Glomerular visceral epithelial cell (primary cell): ENCODE measurements at regions not wholly inside any gene's neighbourhood (a gene's known extent, or its start where the extent isn't known, plus 50 kb on each side); places are given as distances from the start of the nearest gene placed in this dataset.
"Not testable (repeated sequence)": the region's sequence is repeated elsewhere in the genome, so short reads cannot be mapped to it uniquely, and the experiment has no call there.

Experiments used
- DNase-seq: peaks from one replicate; pipeline ENCODE4 v3.0.0-alpha.2; 2016; ENCODE audit errors: extremely low spot score

- no peak for DNase-seq
Measured at GRCh38 chr3:44130249-44130648, 111.4 kb upstream of the TOPAZ1 start.

DNA sequence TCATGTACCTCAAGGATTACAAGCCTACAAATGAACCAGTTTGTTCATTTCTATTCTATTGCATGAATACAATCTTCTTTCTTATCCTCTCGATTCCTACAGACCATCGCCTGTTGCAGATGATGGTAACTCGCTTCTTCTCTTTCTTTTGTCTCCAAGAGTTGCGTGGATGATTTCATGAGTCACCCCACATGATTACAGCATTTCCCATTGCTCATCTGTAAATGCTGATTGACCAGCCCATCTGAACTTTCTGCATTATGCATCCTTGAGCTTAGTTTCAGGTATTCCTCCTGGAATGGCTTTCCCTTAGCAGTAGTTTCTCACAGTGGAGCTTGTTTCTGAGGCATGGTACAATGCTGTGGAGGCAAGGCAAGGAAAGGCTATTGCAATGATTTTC is 109.6 kb upstream of the TOPAZ1 start:
- DNase-seq, result no peak

DNA sequence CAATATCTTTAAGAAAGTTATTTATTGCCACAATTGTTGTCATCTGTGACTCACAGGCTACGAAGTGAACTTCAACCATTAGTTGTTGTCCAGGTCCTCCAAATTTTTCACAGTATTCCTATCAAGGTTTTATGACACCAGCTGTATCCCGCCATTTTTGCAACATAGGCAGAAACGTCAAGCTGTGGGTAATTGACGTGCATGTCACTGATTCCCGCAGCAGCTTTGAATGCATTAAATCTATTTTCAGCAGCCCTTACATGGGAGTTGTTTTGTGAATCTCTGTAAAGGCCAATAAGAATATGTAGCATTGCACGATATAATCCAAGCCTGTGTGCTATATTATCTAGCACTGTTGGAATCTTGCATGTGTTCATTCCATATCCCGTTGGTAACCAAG is 109.1 kb upstream of the TOPAZ1 start:
- no peak for DNase-seq

DNA sequence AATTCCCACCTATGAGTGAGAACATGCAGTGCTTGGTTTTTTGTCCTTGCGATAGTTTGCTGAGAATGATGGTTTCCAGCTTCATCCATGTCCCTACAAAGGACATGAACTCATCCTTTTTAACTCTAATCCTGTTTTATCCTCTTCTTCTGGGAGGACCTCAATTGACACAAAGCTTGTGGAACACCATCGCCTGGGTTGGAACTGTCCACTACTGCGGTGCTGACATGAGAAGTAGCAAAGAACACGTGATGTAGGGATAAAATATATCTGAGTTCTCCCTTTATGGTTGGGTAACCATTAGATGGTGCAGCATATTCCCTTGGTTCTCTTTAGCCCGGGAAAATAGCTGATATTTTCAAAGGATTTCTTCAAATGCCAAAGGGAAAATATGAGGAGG is 105.3 kb upstream of the TOPAZ1 start:
- no peak for DNase-seq

DNA sequence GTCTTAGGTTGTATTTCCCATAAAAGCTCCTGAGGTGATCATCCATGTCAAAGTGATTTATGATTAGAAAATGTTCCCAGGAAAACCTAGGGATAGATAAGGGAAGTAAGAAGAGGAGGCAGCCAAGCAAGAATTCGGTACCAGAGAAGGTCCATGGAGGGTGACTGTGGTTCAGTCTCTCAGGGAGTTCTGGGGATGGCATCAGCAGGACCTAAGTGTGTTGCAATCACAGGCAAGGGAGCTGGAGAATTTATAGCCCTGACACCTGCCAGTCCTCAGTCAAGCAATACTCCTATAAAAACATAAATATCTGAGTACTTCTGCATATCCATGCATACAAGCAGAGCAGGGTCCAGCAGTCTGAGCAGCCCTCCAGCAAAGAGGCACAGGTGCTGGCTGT is 95.6 kb upstream of the TOPAZ1 start:
- no peak for DNase-seq

- DNase-seq, result no peak
Measured at GRCh38 chr3:44159696-44160300, 81.9 kb upstream of the TOPAZ1 start.

- DNase-seq, result no peak
Measured at GRCh38 chr3:44160818-44161217, 80.9 kb upstream of the TOPAZ1 start.

GRCh38 chr3:44171891-44172290 is 69.8 kb upstream of the TOPAZ1 start:
- DNase-seq, result no peak

DNA sequence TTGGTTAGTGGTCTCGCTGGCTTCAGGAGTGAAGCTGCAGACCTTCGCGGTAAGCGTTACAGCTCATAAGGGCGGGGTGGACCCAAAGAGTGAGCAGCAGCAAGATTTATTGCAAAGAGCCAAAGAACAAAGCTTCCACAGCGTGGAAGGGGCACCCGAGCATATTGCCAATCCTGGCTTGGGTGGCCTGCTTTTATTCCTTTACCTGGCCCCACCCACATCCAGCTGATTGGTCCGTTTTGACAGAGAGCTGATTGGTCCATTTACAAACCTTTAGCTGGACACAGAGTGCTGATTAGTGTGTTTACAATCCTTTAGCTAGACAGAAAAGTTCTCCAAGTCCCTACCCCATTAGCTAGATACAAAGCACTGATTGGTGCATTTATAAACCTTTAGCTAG is 69.0 kb upstream of the TOPAZ1 start:
- not testable (repeated sequence) for DNase-seq

DNA sequence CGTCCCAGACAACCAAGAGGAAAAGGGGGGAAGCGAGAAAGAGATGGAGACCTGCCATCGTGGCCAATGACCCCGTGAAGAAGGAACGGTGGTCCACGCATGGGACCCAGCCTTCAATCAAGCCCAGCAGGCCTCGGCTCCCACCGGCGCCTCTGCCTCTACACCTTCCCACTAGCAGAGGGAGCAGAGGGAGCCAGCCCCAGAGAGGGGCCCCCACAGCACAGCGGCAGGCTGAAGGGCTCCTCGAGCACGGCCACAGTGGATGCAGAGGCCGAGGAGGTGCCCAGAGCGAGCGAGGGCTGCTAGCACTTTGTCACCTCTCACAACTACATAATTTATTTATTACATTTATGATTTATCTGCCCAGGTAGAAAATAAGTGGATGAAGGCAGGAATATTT is 68.4 kb upstream of the TOPAZ1 start:
- no peak for DNase-seq

DNA sequence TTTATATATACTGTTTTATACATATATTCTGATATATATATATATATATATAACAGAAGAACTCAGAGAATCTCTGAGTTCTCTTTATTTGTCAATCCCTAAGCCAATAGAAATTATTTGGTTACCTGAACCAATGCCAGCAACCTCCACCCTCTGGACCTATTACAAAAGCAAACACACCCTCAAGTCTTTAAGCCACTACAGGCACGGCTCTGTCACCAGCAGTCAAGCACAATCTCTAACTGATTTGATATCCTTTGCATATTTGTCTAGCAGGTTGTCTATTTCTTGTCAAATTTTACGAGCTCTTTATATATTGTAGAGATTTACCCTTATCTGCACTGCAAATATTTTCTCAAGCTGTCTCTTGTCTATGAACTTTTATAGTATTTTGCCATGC is 66.6 kb upstream of the TOPAZ1 start:
- no peak for DNase-seq

- DNase-seq, result no peak
Measured at GRCh38 chr3:44179246-44179645, 62.4 kb upstream of the TOPAZ1 start.

DNA sequence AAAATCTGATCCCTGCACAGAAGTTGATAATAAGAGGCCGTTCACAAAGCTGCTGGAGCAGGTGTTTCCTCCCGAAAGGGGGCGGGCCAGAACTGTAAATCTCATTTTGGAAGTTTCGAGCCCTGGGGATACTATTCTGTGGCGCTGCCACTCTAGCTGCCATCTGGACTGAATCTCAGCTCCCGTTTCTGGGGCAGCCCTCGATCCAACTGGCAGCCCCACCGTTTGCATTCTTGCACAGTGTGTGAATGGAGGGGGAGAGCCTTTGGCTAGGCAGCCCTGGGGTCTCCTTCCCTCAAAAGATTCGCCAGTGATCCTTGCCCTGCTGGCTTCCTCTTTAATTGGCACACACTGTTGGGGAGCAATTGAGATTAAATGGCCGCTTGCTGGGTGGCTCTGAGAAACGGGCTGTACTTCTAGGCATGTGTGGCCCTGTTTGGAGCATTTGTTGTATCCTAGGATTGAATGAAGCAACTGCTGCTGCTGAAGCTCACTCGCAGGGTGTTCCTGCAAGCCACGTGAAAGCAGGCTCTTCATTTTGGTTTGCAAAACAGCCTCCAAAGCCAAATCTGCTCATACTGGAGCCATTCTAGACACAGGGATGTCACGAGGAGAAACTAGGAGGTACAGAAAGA is 57.2 kb upstream of the TOPAZ1 start:
- no peak for DNase-seq

DNA sequence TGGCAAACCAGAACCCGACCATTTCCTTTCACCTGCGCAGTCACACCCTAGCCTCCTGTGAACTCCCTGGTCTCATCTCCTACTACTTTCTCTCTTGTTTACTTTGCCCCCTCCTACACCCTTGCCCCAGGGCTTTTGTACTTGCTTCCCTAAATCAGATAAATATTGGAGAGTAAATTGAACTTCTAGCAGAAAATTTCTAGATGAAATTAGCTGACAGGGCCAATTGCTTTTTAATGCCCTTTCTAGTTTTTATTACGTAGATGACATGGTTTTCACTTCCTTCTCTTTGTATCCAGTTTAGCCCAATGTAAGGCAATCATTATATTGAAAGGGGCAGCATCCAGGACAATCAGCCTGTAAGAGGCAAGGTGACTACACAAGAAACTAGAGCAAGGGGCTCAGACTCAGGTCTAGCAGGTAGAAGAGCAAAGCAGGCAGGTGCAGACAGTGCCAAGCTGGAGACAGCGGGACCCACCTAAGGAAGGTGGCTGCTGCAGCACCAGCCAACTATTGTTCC is 56.2 kb upstream of the TOPAZ1 start:
- DNase-seq, result no peak

DNA sequence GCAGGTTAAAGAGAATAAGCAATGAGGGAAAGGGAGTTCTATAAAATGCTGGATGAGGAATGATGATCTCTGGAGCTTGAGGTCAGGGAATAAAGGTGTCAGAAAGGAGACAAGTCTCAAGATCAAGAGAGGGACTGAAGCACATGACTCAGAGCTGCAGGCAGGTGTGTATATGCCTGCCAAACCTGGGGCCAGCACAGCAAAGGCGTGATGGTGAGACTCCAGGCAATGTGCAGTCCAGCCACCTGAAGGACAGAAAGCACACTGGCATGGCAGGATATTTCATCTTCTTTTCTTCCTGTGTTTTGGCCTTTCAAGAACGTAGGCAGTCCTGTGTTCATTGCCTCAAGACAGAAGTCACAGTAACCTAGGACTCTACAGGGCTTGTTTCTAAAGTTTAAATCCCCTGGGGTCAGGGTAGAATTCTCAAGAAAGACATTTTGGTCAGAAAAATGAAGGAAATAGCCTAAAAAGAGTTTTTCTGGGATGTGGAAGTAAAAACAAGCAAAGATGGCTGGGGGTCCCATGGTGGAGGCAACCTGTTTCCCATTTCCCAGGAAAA is 55.5 kb upstream of the TOPAZ1 start:
- DNase-seq, result no peak

- DNase-seq, result no peak
Measured at GRCh38 chr3:44186712-44187111, 55.0 kb upstream of the TOPAZ1 start.
